NB4 (cell line): ENCODE measurements at regions not wholly inside any gene's neighbourhood (a gene's known extent, or its start where the extent isn't known, plus 50 kb on each side); places are given as distances from the start of the nearest gene placed in this dataset.
"Not testable (repeated sequence)": the region's sequence is repeated elsewhere in the genome, so short reads cannot be mapped to it uniquely, and the experiment has no call there.

Source experiments
- DNase-seq: peaks from one replicate; pipeline ENCODE4 v3.0.0; 2010; ENCODE audit warnings: low read depth
- H3K4me3 ChIP-seq: one replicate; pipeline ENCODE4 v1.5.1; 2011; ENCODE audit warnings: mild to moderate bottlenecking, low read depth, low read length, moderate library complexity

GRCh38 chr10:48102410-48103146 lies 103.0 kb upstream of the FAM25C start:
- not testable (repeated sequence) for H3K4me3 ChIP-seq

GRCh38 chr10:48098854-48099253 lies 99.3 kb upstream of the FAM25C start:
- DNase-seq, H3K4me3 ChIP-seq: not testable (repeated sequence)

More at GRCh38 chr10:48102410-48103146, 103.0 kb upstream of the FAM25C start:
- DNase-seq = not testable (repeated sequence)

- DNase-seq, H3K4me3 ChIP-seq: not testable (repeated sequence)
Observed at GRCh38 chr10:48090706-48091105, 91.1 kb upstream of the FAM25C start.

- not testable (repeated sequence) for H3K4me3 ChIP-seq
- peak; percentile 7 for DNase-seq
Observed at GRCh38 chr10:48088087-48088486, 88.5 kb upstream of the FAM25C start.

- DNase-seq, H3K4me3 ChIP-seq: not testable (repeated sequence)
Observed at GRCh38 chr10:48084446-48084845, 84.9 kb upstream of the FAM25C start.

- DNase-seq, H3K4me3 ChIP-seq: not testable (repeated sequence)
Observed at GRCh38 chr10:48071228-48071627, 71.6 kb upstream of the FAM25C start.

- not testable (repeated sequence) for DNase-seq, H3K4me3 ChIP-seq
Observed at GRCh38 chr10:48063944-48064625, 64.5 kb upstream of the FAM25C start.

GRCh38 chr10:48055395-48055794 lies 55.8 kb upstream of the FAM25C start:
- not testable (repeated sequence) for H3K4me3 ChIP-seq, DNase-seq
